Loucy (cell line): ENCODE measurements at regions not wholly inside any gene's neighbourhood (a gene's known extent, or its start where the extent isn't known, plus 50 kb on each side); places are given as distances from the start of the nearest gene placed in this dataset.

ENCODE experiments used
- H2AFZ ChIP-seq: fragments of 200-600 bp; sonication (generic); 2 replicates; pipeline ENCODE4 v1.6.0; 2016; ENCODE audit warnings: antibody characterized with exemption, mild to moderate bottlenecking, low read length, moderate library complexity
- H3F3A ChIP-seq: fragments of 200-600 bp; 2 replicates; pipeline ENCODE4 v1.6.0; 2016; ENCODE audit warnings: antibody characterized with exemption, low read depth, mild to moderate bottlenecking
- H3K27me3 ChIP-seq: fragments of 200-600 bp; sonication (generic); 2 replicates; pipeline ENCODE4 v1.6.1; 2014; ENCODE audit warnings: low read length, mild to moderate bottlenecking; ENCODE audit not compliant: insufficient read depth, poor library complexity, severe bottlenecking
- H3K36me3 ChIP-seq: fragments of 200-600 bp; sonication (generic); 2 replicates; pipeline ENCODE4 v1.6.1; 2016; ENCODE audit warnings: low read length; ENCODE audit not compliant: insufficient read depth
- H3K4me1 ChIP-seq: fragments of 200-600 bp; sonication (generic); 2 replicates; pipeline ENCODE4 v1.5.1; 2014; ENCODE audit warnings: low read length, mild to moderate bottlenecking; ENCODE audit not compliant: insufficient read depth, poor library complexity, severe bottlenecking
- H3K4me2 ChIP-seq: fragments of 200-600 bp; sonication (generic); 2 replicates; pipeline ENCODE4 v1.6.0; 2014; ENCODE audit warnings: antibody characterized with exemption, low read length, low read depth, mild to moderate bottlenecking; ENCODE audit not compliant: poor library complexity, severe bottlenecking
- H3K4me3 ChIP-seq: fragments of 200-600 bp; sonication (generic); 2 replicates; pipeline ENCODE4 v1.5.1; 2014; ENCODE audit warnings: low read length, mild to moderate bottlenecking, mixed read lengths; ENCODE audit not compliant: poor library complexity, severe bottlenecking
- H3K79me2 ChIP-seq: fragments of 200-600 bp; sonication (generic); 2 replicates; pipeline ENCODE4 v1.6.1; 2014; ENCODE audit warnings: low read length; ENCODE audit not compliant: insufficient read depth
- H3K9ac ChIP-seq: fragments of 200-600 bp; sonication (generic); 2 replicates; pipeline ENCODE4 v1.6.0; 2014; ENCODE audit warnings: mild to moderate bottlenecking, low read depth, low read length, moderate library complexity; ENCODE audit not compliant: poor library complexity, severe bottlenecking
- H3K9me2 ChIP-seq: fragments of 200-600 bp; sonication (generic); replicated peaks from 2 replicates; pipeline ENCODE4 v1.6.1; 2016; ENCODE audit warnings: low read depth, low read length, mixed read lengths
- H3K9me3 ChIP-seq: fragments of 200-600 bp; sonication (generic); 2 replicates; pipeline ENCODE4 v1.6.1; 2014; ENCODE audit warnings: mild to moderate bottlenecking, antibody characterized with exemption, low read length, low read depth; ENCODE audit not compliant: insufficient read depth
- H4K20me1 ChIP-seq: fragments of 200-600 bp; sonication (generic); 2 replicates; pipeline ENCODE4 v1.6.0; 2014; ENCODE audit warnings: antibody characterized with exemption, low read length, mild to moderate bottlenecking; ENCODE audit not compliant: insufficient read depth, poor library complexity, severe bottlenecking
- EZH2phosphoT487 ChIP-seq: fragments of 200-600 bp; IDR thresholded peaks from 2 replicates; pipeline ENCODE4 v1.6.1; 2018; ENCODE audit warnings: antibody characterized with exemption, mild to moderate bottlenecking, moderate library complexity, borderline replicate concordance
- TF ChIP-seq, protein P1 (sequence below): fragments of 200-600 bp; sonication (generic); conservative IDR thresholded peaks from 2 replicates; pipeline ENCODE4 v1.5.1; 2014; ENCODE audit warnings: mild to moderate bottlenecking, antibody characterized with exemption, low read length

DNA sequence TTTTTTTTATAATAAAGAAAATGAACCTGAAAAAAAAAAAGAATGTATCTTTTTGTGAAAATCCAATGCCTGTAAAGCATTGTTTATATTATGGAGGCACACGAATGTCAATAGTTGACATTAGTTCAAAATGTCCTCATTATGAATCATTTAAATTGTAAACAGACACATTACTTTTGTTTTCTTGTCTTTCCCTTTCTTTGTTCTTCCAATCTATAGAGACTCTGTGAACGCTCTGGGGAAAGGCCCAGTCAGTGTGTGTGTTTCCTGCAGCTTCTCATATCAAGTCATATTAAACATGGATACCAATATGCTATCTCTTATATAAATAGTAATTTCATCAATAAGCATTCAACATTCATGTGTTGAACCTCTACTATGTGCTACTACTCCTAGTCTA lies 193.1 kb downstream of the KCTD12 start:
- H3K9ac ChIP-seq, result no peak overlapping the region

DNA sequence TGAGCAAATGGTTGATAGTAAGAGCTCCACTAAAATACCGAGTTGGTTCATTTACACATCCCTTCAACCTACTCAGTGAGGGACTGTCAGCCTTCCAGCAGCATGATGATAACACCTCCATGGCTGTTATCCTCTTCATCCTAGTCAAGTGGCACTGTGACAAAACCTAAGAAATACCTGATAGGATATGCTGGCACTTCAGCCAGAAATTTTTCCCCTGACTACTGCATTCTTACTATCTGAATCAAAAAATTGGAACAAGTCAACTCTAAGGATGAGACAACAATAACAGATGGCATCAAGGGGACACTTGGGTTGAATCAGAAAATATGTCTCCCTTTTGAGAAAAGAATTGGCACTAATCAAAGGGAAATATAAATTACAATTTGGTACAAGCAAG lies 193.9 kb downstream of the KCTD12 start:
- H3K79me2 ChIP-seq, result no peaks in the 10 kb centered on the region
- H3K4me2 ChIP-seq, result no peak overlapping the region
- H4K20me1 ChIP-seq, result no peaks in the 10 kb centered on the region
- no peak overlapping the region for H2AFZ ChIP-seq
- H3K36me3 ChIP-seq, result no peaks in the 10 kb centered on the region
- no peaks in the 10 kb centered on the region for H3F3A ChIP-seq
- no peaks in the 10 kb centered on the region for H3K27me3 ChIP-seq
- H3K4me1 ChIP-seq, result peaks cover 7% of the 10 kb centered on the region
- no peak overlapping the region for H3K4me3 ChIP-seq
- no peaks in the 10 kb centered on the region for H3K9me2 ChIP-seq
- TF ChIP-seq, protein P1, sequence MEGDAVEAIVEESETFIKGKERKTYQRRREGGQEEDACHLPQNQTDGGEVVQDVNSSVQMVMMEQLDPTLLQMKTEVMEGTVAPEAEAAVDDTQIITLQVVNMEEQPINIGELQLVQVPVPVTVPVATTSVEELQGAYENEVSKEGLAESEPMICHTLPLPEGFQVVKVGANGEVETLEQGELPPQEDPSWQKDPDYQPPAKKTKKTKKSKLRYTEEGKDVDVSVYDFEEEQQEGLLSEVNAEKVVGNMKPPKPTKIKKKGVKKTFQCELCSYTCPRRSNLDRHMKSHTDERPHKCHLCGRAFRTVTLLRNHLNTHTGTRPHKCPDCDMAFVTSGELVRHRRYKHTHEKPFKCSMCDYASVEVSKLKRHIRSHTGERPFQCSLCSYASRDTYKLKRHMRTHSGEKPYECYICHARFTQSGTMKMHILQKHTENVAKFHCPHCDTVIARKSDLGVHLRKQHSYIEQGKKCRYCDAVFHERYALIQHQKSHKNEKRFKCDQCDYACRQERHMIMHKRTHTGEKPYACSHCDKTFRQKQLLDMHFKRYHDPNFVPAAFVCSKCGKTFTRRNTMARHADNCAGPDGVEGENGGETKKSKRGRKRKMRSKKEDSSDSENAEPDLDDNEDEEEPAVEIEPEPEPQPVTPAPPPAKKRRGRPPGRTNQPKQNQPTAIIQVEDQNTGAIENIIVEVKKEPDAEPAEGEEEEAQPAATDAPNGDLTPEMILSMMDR, result no peak
- TF ChIP-seq EZH2phosphoT487, result no peak
- no peak overlapping the region for H3K9ac ChIP-seq
- H3K9me3 ChIP-seq, result no peaks in the 10 kb centered on the region

More for the DNA sequence above, 193.1 kb downstream of the KCTD12 start:
- H3K4me1 ChIP-seq, result no peaks in the 10 kb centered on the region
- H3K9me2 ChIP-seq, result no peaks in the 10 kb centered on the region
- no peak overlapping the region for H2AFZ ChIP-seq
- H3F3A ChIP-seq, result no peaks in the 10 kb centered on the region
- H3K36me3 ChIP-seq, result no peaks in the 10 kb centered on the region
- H3K4me3 ChIP-seq, result no peak overlapping the region
- H3K27me3 ChIP-seq, result no peaks in the 10 kb centered on the region
- no peaks in the 10 kb centered on the region for H4K20me1 ChIP-seq
- H3K4me2 ChIP-seq, result no peak overlapping the region
- H3K79me2 ChIP-seq, result no peaks in the 10 kb centered on the region
- TF ChIP-seq EZH2phosphoT487, result no peak
- TF ChIP-seq, protein P1, result no peak
- no peaks in the 10 kb centered on the region for H3K9me3 ChIP-seq

DNA sequence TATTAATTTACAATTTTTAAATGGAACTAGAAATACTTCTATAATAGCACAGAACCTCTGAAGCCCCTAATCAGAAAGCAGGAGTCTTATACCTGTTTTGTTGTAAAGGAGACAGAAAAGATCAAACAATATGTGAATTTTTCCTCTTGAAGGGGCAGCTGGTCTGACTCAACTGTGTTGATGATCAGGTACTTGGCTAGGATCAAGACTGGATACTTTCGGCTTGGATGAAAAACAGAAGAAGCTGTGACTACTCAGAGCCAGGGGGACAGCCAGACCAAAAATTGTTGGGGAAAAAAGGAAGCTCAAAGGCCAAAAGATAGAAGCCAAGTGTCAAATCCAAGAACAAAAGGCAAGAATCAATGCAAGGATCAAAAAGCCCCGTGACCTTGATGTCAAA lies 195.6 kb downstream of the KCTD12 start:
- Histone ChIP-seq H3K9me3 (no peaks in the 10 kb centered on the region), H3K79me2 (no peaks in the 10 kb centered on the region), H3K4me3 (no peak overlapping the region), H2AFZ (no peak overlapping the region), H3K9ac (no peak overlapping the region), H4K20me1 (no peaks in the 10 kb centered on the region), H3K4me1 (peaks cover 7% of the 10 kb centered on the region), H3K4me2 (no peak overlapping the region), H3K9me2 (no peaks in the 10 kb centered on the region), H3F3A (no peaks in the 10 kb centered on the region), H3K36me3 (no peaks in the 10 kb centered on the region), H3K27me3 (no peaks in the 10 kb centered on the region)
- TF ChIP-seq, protein P1, result no peak
- no peak for TF ChIP-seq EZH2phosphoT487
